Ascending aorta (tissue), 2 donors: ENCODE measurements at regions not wholly inside any gene's neighbourhood (a gene's known extent, or its start where the extent isn't known, plus 50 kb on each side); places are given as distances from the start of the nearest gene placed in this dataset.

ENCODE experiments used
- DNase-seq, 2 donors: peaks; one replicate each; pipeline ENCODE4 v3.0.0-alpha.2; 2019; ENCODE audit warnings: low spot score in 2 of 2
- H3K27ac ChIP-seq, 2 donors: fragments of 200-600 bp; sonication (generic); one replicate each; pipeline ENCODE4 v1.5.1; 2016 to 2017; ENCODE audit warnings: mild to moderate bottlenecking in 1 of 2
- H3K27me3 ChIP-seq: fragments of 200-600 bp; sonication (generic); one replicate; pipeline ENCODE4 v1.5.1; 2017
- H3K36me3 ChIP-seq, 2 donors: fragments of 200-600 bp; sonication (generic); one replicate each; pipeline ENCODE4 v1.5.1; 2016
- H3K4me1 ChIP-seq, 2 donors: fragments of 200-600 bp; sonication (generic); one replicate each; pipeline ENCODE4 v1.5.1; 2016 to 2017; ENCODE audit warnings: mild to moderate bottlenecking in 1 of 2
- H3K4me3 ChIP-seq, 2 donors: fragments of 200-600 bp; sonication (generic); one replicate each; pipeline ENCODE4 v1.5.1; 2016 to 2017; ENCODE audit warnings: mild to moderate bottlenecking in 1 of 2
- H3K9me3 ChIP-seq, 2 donors: fragments of 200-600 bp; sonication (generic); one replicate each; pipeline ENCODE4 v1.5.1; 2016
- CTCF ChIP-seq, 3 experiments: fragments of 200-600 bp in 2 of 3; fragments of 450-650 bp in 1 of 3; sonication (generic) in 2 of 3; IDR thresholded peaks; one replicate each; pipeline ENCODE4 v1.5.1; 2016 to 2019; ENCODE audit warnings: antibody characterized with exemption in 3 of 3, mild to moderate bottlenecking in 1 of 3, moderate library complexity in 1 of 3
- intact Hi-C: fragments of 100-400 bp; cut with DNase I; formaldehyde crosslinking; loops from one replicate; pipeline ENCODE4 v1.15.1; 2023

- DNase-seq, result no peak
- H3K27me3 ChIP-seq, result no peaks in the 10 kb centered on the region
- no peak for TF ChIP-seq CTCF (IDR thresholded peaks at IDR 0.05)
- no peaks in the 10 kb centered on the region for H3K36me3 ChIP-seq
- no peaks in the 10 kb centered on the region for H3K4me1 ChIP-seq
- no peak overlapping the region for H3K4me3 ChIP-seq
- intact Hi-C loops, result no loop called here
- no peaks in the 10 kb centered on the region for H3K9me3 ChIP-seq
- no peak overlapping the region for H3K27ac ChIP-seq
These were observed 110.2 kb upstream of the RREB1 start for GRCh38 chr6:6997263-6998193.

DNA sequence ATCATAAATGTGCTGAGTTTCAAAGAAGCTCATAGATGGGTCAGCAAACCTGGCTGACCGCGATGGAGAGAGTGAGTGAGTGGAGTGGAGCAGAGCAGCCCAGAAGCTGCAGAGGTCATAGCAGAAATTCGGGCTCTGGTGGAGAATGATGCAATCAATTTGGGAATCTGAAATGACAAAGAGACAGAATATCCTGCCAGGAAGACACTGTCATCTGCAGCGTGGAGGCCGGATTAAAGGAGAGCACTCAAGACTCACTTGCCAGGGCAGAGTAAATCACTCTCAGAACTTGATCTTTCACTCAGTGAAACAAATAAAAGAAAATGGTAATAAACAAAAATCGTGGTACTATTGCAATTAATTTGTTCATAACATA lies 109.6 kb upstream of the RREB1 start:
- intact Hi-C loops, result no loop called here
- Histone ChIP-seq H3K27ac (no peak overlapping the region), H3K27me3 (no peaks in the 10 kb centered on the region), H3K4me3 (no peak overlapping the region), H3K4me1 (no peaks in the 10 kb centered on the region), H3K36me3 (no peaks in the 10 kb centered on the region), H3K9me3 (no peaks in the 10 kb centered on the region)
- DNase-seq, result no peak
- no peak for TF ChIP-seq CTCF (IDR thresholded peaks at IDR 0.05)

GRCh38 chr6:7000825-7001777 lies 106.7 kb upstream of the RREB1 start:
- H3K27ac ChIP-seq, result no peak overlapping the region
- intact Hi-C loops, result no loop called here
- DNase-seq, result no peak
- H3K4me3 ChIP-seq, result no peak overlapping the region
- H3K9me3 ChIP-seq, result no peaks in the 10 kb centered on the region
- H3K36me3 ChIP-seq, result no peaks in the 10 kb centered on the region
- TF ChIP-seq CTCF (IDR thresholded peaks at IDR 0.05), result no peak
- no peaks in the 10 kb centered on the region for H3K4me1 ChIP-seq
- H3K27me3 ChIP-seq, result no peaks in the 10 kb centered on the region

DNA sequence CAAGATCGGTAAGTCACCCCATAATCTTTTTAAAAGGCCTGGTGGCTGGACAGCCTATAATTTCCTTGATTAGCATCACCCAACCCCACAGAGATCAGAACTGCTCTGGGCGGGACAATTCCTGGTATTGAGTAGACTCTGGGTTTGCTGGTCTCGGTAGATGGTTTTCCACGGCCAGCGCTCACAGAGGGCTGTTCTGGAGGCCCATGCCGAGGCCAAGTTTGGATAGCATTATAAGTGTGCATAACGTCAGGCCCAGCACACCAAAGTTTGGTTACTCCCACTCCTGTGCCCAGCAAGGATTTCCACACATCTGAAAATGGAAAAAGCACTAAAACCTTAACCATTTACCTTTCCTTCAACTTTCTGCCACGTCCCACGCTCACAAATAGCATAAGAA lies 104.7 kb upstream of the RREB1 start:
- Histone ChIP-seq H3K36me3 (no peaks in the 10 kb centered on the region), H3K9me3 (no peaks in the 10 kb centered on the region), H3K27ac (no peak overlapping the region), H3K27me3 (no peaks in the 10 kb centered on the region), H3K4me1 (no peaks in the 10 kb centered on the region), H3K4me3 (no peak overlapping the region)
- intact Hi-C loops, result no loop called here
- no peak for TF ChIP-seq CTCF (IDR thresholded peaks at IDR 0.05)
- no peak for DNase-seq

DNA sequence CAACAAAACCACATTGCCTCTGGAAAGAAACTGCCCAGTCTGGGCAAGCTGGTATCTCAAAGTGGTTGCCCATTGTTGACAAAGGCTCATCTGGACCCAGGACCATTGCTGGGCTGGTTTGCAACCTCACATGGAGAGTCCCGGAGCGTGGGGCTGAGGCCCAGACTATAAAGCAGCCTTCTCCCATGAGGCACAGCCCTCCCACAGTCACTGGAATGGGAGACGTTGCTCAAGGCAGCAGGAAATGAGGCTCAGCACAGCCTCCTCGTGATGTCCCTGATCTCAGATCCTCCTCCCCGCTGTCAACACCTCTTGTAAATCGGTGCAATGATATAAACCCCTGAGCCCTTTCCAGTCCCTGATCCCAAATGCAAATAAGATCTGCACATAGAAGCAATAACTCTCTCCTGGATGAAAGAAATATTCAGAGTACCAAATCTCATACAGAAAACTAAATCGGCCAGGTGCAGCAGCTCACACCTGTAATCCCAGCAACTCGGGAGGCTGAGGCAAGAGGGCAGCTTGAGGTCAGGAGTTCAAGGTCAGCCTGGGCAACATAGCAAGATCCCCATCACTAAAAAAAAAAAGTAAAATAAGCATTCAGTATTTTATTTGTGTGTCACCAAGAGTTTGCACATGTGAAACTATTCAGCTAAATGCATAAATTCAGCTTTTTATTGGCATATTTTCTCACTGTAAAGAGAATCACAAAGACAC lies 103.0 kb upstream of the RREB1 start:
- no peak overlapping the region for H3K4me3 ChIP-seq
- H3K36me3 ChIP-seq, result no peaks in the 10 kb centered on the region
- no peaks in the 10 kb centered on the region for H3K9me3 ChIP-seq
- intact Hi-C loops, result no loop called here
- no peak overlapping the region for H3K27ac ChIP-seq
- no peak for TF ChIP-seq CTCF (IDR thresholded peaks at IDR 0.05)
- H3K4me1 ChIP-seq, result no peaks in the 10 kb centered on the region
- DNase-seq, result no peak
- no peaks in the 10 kb centered on the region for H3K27me3 ChIP-seq
